GM20000 (cell line): ENCODE measurements at regions not wholly inside any gene's neighbourhood (a gene's known extent, or its start where the extent isn't known, plus 50 kb on each side); places are given as distances from the start of the nearest gene placed in this dataset.

Experiments used
- DNase-seq: peaks from one replicate; pipeline ENCODE4 v3.0.0; 2012; ENCODE audit warnings: low spot score
- TF ChIP-seq, protein P1 (sequence below): IDR thresholded peaks from 2 replicates; pipeline ENCODE4 v1.5.1; 2012; ENCODE audit warnings: mild to moderate bottlenecking, control low read depth; ENCODE audit errors: extremely low read depth, missing control alignments

DNA sequence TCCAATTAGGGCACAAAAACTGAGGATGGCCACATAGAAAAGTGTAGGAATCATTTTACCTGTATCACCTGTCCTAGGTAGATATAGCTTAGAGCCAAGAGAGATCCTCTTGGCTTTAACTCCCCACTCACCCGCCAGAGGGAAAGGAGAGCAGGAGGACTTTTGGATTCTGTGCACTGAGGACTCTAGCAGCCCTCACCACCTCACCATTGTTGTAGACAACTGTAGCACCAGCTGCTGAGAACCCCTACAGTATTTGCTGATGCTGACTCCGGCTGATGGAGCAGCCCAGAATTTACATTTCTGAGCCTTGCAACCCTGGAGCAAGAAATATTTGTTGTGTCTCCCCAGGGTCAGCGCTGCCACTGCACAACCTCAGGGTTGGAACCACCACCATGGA lies 2044.4 kb downstream of the OLFM4 start:
- TF ChIP-seq, protein P1, sequence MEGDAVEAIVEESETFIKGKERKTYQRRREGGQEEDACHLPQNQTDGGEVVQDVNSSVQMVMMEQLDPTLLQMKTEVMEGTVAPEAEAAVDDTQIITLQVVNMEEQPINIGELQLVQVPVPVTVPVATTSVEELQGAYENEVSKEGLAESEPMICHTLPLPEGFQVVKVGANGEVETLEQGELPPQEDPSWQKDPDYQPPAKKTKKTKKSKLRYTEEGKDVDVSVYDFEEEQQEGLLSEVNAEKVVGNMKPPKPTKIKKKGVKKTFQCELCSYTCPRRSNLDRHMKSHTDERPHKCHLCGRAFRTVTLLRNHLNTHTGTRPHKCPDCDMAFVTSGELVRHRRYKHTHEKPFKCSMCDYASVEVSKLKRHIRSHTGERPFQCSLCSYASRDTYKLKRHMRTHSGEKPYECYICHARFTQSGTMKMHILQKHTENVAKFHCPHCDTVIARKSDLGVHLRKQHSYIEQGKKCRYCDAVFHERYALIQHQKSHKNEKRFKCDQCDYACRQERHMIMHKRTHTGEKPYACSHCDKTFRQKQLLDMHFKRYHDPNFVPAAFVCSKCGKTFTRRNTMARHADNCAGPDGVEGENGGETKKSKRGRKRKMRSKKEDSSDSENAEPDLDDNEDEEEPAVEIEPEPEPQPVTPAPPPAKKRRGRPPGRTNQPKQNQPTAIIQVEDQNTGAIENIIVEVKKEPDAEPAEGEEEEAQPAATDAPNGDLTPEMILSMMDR: no peak
- DNase-seq: no peak

DNA sequence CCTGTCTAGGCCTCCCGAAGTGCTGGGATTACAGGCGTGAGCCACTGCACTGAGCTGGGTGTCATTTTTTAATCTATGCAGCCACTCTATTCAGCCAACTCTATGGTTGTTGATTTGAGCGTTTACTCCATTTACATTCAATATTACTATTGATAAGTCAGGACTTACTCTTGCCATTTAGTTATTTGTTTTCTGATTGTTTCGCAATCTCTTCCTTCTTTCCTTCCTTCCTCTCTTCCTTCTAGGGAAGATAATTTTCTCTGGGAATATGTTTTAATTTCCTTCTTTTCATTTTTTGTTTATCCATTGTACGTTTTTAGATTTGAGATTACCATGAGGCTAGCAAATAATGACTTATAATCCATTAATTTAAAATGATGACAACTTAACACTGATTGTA lies 2056.0 kb downstream of the OLFM4 start:
- TF ChIP-seq, protein P1: no peak
- no peak for DNase-seq

DNA sequence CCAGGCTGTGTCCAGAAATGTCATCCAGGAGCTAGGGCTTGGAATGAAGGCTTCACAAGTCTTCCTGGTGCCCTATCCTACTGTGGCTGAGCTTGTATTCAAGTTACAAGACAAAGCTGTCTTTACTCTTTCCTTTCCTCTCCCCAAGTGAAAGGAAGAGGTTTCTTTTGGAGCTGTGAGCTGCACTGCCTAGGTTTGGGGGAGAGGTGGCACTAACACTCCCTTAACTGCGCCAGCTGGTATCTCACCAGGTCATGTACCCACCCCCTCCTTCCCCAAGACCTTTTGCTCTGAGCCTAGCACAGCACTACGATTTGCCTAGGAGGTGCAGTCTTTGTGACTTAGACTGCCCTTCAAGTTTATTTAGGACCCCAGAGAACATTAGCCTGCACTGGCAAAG lies 2053.6 kb upstream of the PRR20A start:
- no peak for DNase-seq
- TF ChIP-seq, protein P1: no peak

DNA sequence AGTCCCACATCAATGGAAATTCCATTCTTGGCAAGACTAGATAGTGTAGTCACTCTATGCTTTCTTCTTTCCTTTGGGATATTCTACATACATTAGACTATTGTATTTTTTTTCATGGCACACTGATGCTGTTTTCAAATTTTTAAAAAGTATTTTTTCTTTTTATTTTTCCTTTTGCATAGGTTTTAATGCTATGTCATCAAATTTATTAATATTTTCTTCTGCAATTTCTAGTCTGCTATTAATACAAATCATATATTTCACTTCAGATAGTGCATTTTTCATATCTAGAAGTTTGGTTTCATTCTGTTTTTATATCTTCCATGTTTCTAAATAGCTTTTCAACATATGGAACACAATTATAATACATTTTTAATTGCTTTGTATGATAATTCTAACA lies 2050.1 kb upstream of the PRR20A start:
- TF ChIP-seq, protein P1: no peak
- DNase-seq: no peak

DNA sequence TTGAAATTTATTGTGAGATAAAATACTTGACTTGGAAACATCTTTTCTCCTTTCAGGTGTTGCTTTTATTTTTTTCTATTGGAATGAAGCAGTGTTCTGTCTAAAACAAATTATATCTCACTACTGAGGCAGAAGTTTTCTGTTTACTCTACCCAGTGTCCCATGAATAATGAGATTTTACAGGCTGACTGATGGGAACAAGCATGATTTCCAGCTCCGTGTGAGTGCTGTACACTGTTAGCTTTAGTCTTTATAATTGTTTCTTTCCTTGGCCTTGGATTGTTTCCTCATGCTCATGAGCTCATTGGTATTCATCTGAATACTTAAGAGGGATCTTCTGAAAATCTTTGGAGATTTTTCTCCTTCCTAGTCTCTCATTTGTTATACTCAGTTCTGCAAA lies 2049.5 kb upstream of the PRR20A start:
- TF ChIP-seq, protein P1: no peak
- DNase-seq: no peak

DNA sequence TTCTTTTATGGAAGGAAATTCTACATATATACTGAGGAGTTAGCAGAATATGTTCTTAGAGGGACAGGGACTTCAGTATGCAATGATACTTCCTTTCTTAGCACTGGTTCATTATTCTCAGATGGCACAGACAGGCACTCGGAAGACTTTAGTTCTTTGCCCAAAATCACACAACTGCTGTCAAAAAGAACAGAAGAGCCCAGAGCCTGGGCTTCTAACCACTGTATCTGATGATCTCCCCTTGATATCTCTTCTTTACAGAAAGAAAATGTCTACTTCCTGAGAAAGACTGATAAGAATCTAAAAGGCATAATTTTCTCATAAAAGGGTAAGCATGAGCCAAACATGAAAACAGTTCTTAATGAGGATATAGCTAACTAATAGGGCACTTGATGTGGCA lies 2034.2 kb upstream of the PRR20A start:
- no peak for DNase-seq
- TF ChIP-seq, protein P1: no peak

DNA sequence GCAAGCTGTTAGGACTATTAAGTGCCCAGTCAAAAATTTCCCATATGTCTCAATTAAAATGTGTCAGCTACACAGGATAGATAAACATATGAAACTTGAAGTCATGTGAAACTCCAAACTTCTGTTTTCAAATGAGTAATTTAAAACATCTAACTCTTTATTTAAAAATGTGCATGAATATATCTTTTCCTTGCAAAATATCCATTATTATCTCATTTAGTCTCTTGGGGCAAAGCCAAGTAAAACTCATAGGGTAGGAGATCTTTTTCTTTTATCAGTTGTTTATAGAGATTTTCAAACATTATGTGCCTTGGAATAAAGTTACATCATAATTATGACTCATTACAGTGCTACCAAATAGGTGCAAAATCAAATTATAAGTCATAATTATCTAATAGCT lies 2020.1 kb upstream of the PRR20A start:
- no peak for DNase-seq
- TF ChIP-seq, protein P1: no peak
